ENCODE measurements at regions not wholly inside any gene's neighbourhood (a gene's known extent, or its start where the extent isn't known, plus 50 kb on each side); places are given as distances from the start of the nearest gene placed in this dataset.

DNA sequence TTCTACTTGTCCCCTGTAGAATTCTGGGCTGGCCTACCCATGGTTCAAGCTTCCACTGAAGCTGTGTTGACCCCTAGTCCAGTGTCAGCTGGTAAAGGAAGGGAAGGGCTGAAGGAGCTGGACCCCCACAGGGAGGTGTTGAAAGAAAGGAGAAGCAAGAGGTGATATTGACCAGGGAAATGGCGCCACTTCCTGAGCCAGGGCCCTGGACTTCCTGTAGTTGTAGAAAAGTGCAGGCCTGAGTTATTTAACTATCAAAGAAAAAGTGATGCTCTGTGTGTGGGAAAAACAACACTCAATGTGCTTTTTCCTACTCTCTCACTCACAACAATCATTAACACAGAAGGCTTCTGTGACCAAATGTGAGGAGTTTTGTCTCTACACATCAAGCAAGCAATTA is 60.0 kb upstream of the IER3 start:
- WGBS, 5 donors: 61 to 95% (median 75%) methylated on average over 1 of the region's 1 CpG
- intact Hi-C loops (cut with DNase I; ENCODE audit: low total_unique reads): no loop called here
- Histone ChIP-seq H3K4me3 (no peak overlapping the region), H3K36me3 (no peaks in the 10 kb centered on the region), H3K27ac (peak overlapping the region in 5 of 8 donors; percentile 21 to 73 (median 43)), H3K9me3 (no peaks in the 10 kb centered on the region), H3K27me3 (replicated peaks in 1 of 7) (no peaks in the 10 kb centered on the region), H3K4me1 (peaks cover 0 to 23% (median 2%) of the 10 kb centered on the region in 6 donors)
- no peak for DNase-seq
- TF ChIP-seq POLR2A (IDR thresholded peaks at IDR 0.05): no peak
- TF ChIP-seq POLR2AphosphoS5 (IDR thresholded peaks at IDR 0.05): no peak
- TF ChIP-seq, protein P1, sequence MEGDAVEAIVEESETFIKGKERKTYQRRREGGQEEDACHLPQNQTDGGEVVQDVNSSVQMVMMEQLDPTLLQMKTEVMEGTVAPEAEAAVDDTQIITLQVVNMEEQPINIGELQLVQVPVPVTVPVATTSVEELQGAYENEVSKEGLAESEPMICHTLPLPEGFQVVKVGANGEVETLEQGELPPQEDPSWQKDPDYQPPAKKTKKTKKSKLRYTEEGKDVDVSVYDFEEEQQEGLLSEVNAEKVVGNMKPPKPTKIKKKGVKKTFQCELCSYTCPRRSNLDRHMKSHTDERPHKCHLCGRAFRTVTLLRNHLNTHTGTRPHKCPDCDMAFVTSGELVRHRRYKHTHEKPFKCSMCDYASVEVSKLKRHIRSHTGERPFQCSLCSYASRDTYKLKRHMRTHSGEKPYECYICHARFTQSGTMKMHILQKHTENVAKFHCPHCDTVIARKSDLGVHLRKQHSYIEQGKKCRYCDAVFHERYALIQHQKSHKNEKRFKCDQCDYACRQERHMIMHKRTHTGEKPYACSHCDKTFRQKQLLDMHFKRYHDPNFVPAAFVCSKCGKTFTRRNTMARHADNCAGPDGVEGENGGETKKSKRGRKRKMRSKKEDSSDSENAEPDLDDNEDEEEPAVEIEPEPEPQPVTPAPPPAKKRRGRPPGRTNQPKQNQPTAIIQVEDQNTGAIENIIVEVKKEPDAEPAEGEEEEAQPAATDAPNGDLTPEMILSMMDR (IDR thresholded peaks at IDR 0.05 in 8 of 11, conservative IDR thresholded peaks at IDR 0.05 in 3 of 11): no peak

DNA sequence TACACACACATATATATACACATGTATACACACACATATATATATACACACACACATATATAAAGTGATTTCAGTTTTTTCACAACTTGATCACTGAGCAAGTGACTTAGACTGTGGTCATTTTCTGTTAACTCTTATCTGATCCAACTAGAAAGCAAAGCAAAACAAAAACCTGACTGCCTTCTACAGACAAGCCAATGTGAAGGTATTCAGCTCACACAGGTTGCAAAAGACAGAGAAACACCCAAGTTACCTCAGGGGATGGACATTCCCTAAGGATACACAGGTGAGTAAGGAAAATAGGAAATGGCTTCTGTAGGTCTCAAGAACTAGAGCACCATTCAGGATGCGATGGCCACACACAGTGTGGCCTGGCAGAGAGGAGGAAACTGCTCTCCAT is 58.4 kb upstream of the IER3 start:
- H3K27ac ChIP-seq: peak overlapping the region in 1 of 8 donors; percentile 14
- WGBS, 5 donors: 71 to 93% (median 83%) methylated on average over 1 of the region's 1 CpG
- no peaks in the 10 kb centered on the region for H3K36me3 ChIP-seq
- H3K4me1 ChIP-seq: peaks cover 0 to 37% (median 5%) of the 10 kb centered on the region in 6 donors
- H3K27me3 ChIP-seq (replicated peaks in 1 of 7): no peaks in the 10 kb centered on the region
- H3K9me3 ChIP-seq: no peaks in the 10 kb centered on the region
- no peak overlapping the region for H3K4me3 ChIP-seq
- DNase-seq: no peak
- intact Hi-C loops (cut with DNase I; ENCODE audit: low total_unique reads): no loop called here
- TF ChIP-seq, protein P1 (IDR thresholded peaks at IDR 0.05 in 8 of 11, conservative IDR thresholded peaks at IDR 0.05 in 3 of 11): no peak
- TF ChIP-seq POLR2AphosphoS5 (IDR thresholded peaks at IDR 0.05): no peak

DNA sequence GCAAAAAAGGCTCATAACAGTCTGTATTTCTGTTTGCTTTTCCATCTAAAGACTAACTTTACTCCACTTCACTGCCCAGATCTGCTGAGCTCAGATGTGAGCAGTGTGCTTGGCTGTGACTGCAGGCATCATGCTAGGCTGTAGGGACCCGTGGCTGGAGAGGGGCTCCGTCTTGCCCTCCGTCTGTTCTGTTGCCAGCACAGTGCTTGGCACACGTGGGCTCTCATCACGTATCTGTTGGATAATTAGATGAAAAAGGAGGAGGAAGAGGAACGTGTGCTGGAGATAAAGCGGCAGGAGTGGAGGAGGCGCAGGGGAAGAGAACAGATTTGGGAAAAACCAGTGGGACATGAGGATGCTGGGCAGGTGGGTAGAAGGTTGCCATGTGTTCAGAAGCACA is 57.6 kb upstream of the IER3 start:
- intact Hi-C loops (cut with DNase I; ENCODE audit: low total_unique reads): no loop called here
- Histone ChIP-seq H3K27ac (peak overlapping the region in 2 of 8 donors; percentile 65 to 75), H3K4me1 (peaks cover 0 to 41% (median 5%) of the 10 kb centered on the region in 6 donors), H3K36me3 (no peaks in the 10 kb centered on the region), H3K4me3 (no peak overlapping the region), H3K9me3 (no peaks in the 10 kb centered on the region), H3K27me3 (replicated peaks in 1 of 7) (no peaks in the 10 kb centered on the region)
- TF ChIP-seq POLR2A (IDR thresholded peaks at IDR 0.05) (no peak), POLR2AphosphoS5 (IDR thresholded peaks at IDR 0.05) (no peak)
- TF ChIP-seq, protein P1 (IDR thresholded peaks at IDR 0.05 in 8 of 11, conservative IDR thresholded peaks at IDR 0.05 in 3 of 11): no peak
- no peak for DNase-seq
- WGBS, 5 donors: 86 to 93% (median 89%) methylated on average over 8 of the region's 8 CpGs

- Histone ChIP-seq H3K9me3 (no peaks in the 10 kb centered on the region), H3K27ac (peak overlapping the region in 7 of 8 donors; percentile 36 to 75 (median 65)), H3K4me3 (no peak overlapping the region), H3K4me1 (peaks cover 0 to 47% (median 5%) of the 10 kb centered on the region in 6 donors), H3K27me3 (replicated peaks in 1 of 7) (no peaks in the 10 kb centered on the region), H3K36me3 (no peaks in the 10 kb centered on the region)
- WGBS, 5 donors: 72 to 82% (median 79%) methylated on average over 6 of the region's 6 CpGs
- DNase-seq: no peak
- TF ChIP-seq POLR2AphosphoS5 (IDR thresholded peaks at IDR 0.05): peak in 1 of 3 donors; percentile 45
- TF ChIP-seq POLR2A (IDR thresholded peaks at IDR 0.05): no peak
- intact Hi-C loops (cut with DNase I; ENCODE audit: low total_unique reads): no loop called here
Measured at GRCh38 chr6:30800871-30801270, 56.5 kb upstream of the IER3 start.

DNA sequence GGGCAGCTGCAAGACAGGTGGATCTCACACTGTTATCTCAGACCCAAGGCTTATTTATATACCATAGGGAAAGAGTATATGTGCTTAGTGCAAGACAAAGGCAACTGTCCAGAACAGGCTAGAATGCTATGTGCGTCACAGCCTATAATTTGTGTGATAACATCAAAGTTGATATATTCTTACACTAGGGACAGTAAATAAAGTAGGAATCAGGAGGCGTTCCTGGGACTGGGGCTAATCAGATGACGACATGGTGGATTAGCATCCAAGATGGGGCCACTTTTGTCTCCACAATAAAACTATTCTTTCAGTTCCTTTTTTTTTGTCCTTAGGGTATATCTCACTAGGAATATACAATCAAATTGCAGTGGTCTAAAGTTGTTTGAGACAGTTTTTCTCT is 54.9 kb upstream of the IER3 start:
- no peak for DNase-seq
- WGBS, 5 donors: 75 to 94% (median 89%) methylated on average over 3 of the region's 3 CpGs
- peaks cover 4 to 52% (median 9%) of the 10 kb centered on the region in 6 donors for H3K4me1 ChIP-seq

More for the DNA sequence above, 54.9 kb upstream of the IER3 start:
- H3K27me3 ChIP-seq (replicated peaks in 1 of 7): no peaks in the 10 kb centered on the region
- TF ChIP-seq POLR2AphosphoS5 (IDR thresholded peaks at IDR 0.05): no peak
- TF ChIP-seq POLR2A (IDR thresholded peaks at IDR 0.05): no peak
- TF ChIP-seq, protein P1 (IDR thresholded peaks at IDR 0.05 in 8 of 11, conservative IDR thresholded peaks at IDR 0.05 in 3 of 11): no peak
- no peak overlapping the region for H3K4me3 ChIP-seq
- H3K27ac ChIP-seq: peak overlapping the region in 6 of 8 donors; percentile 3 to 75 (median 31)
- no peaks in the 10 kb centered on the region for H3K9me3 ChIP-seq
- intact Hi-C loops (cut with DNase I; ENCODE audit: low total_unique reads): no loop called here
- no peaks in the 10 kb centered on the region for H3K36me3 ChIP-seq
